ENCODE measurements at regions not wholly inside any gene's neighbourhood (a gene's known extent, or its start where the extent isn't known, plus 50 kb on each side); places are given as distances from the start of the nearest gene placed in this dataset.
"Not testable (repeated sequence)": the region's sequence is repeated elsewhere in the genome, so short reads cannot be mapped to it uniquely, and the experiment has no call there.

GRCh38 chr12:9407425-9407748 is 199.2 kb upstream of the PZP start:
- not testable (repeated sequence) for DNase-seq

- DNase-seq: no peak
Observed at GRCh38 chr12:9406564-9407424, 198.6 kb upstream of the PZP start.

GRCh38 chr12:9405886-9406563 is 197.8 kb upstream of the PZP start:
- no peak for DNase-seq

GRCh38 chr12:9404469-9405260 is 196.5 kb upstream of the PZP start:
- DNase-seq: no peak

- DNase-seq: no peak
Observed at GRCh38 chr12:9404031-9404430, 195.8 kb upstream of the PZP start.

- DNase-seq: not testable (repeated sequence)
Observed at GRCh38 chr12:9402432-9403040, 194.3 kb upstream of the PZP start.

- not testable (repeated sequence) for DNase-seq
Observed at GRCh38 chr12:9396367-9396766, 188.2 kb upstream of the PZP start.

- DNase-seq: not testable (repeated sequence)
Observed at GRCh38 chr12:9395220-9395619, 187.0 kb upstream of the PZP start.

GRCh38 chr12:9392842-9393241 is 184.6 kb upstream of the PZP start:
- no peak for DNase-seq

GRCh38 chr12:9391815-9392214 is 183.6 kb upstream of the PZP start:
- DNase-seq: no peak

- no peak for DNase-seq
Observed at GRCh38 chr12:9390761-9391160, 182.6 kb upstream of the PZP start.

GRCh38 chr12:9389796-9390195 is 181.6 kb upstream of the PZP start:
- DNase-seq: no peak

GRCh38 chr12:9388379-9388778 is 180.2 kb upstream of the PZP start:
- DNase-seq: no peak

GRCh38 chr12:9387450-9387849 is 179.3 kb upstream of the PZP start:
- no peak for DNase-seq

GRCh38 chr12:9383585-9383984 is 175.4 kb upstream of the PZP start:
- no peak for DNase-seq

GRCh38 chr12:9381619-9382018 is 173.4 kb upstream of the PZP start:
- no peak for DNase-seq

- DNase-seq: no peak
Observed at GRCh38 chr12:9380650-9381049, 172.5 kb upstream of the PZP start.

- DNase-seq: no peak
Observed at GRCh38 chr12:9379023-9379742, 171.0 kb upstream of the PZP start.

GRCh38 chr12:9378430-9378835 is 170.2 kb upstream of the PZP start:
- no peak for DNase-seq

- no peak for DNase-seq
Observed at GRCh38 chr12:9372202-9372601, 164.0 kb upstream of the PZP start.

- no peak for DNase-seq
Observed at GRCh38 chr12:9367828-9368227, 159.6 kb upstream of the PZP start.

GRCh38 chr12:9367201-9367600 is 159.0 kb upstream of the PZP start:
- no peak for DNase-seq

- no peak for DNase-seq
Observed at GRCh38 chr12:9365296-9365695, 157.1 kb upstream of the PZP start.

Data from hippocampal formation (tissue), 2 donors.